Hepatocyte (in vitro differentiated cells): ENCODE measurements at regions not wholly inside any gene's neighbourhood (a gene's known extent, or its start where the extent isn't known, plus 50 kb on each side); places are given as distances from the start of the nearest gene placed in this dataset.

Experiments
- DNase-seq: peaks from one replicate; pipeline ENCODE4 v3.0.0-alpha.2; 2016; ENCODE audit warnings: low spot score
- H2AFZ ChIP-seq: fragments of 200-600 bp; sonication (generic); 2 replicates; pipeline ENCODE4 v1.6.0; 2016; ENCODE audit warnings: antibody characterized with exemption, mild to moderate bottlenecking
- H3K27ac ChIP-seq: fragments of 200-600 bp; sonication (generic); 2 replicates; pipeline ENCODE4 v1.5.1; 2016; ENCODE audit warnings: mild to moderate bottlenecking
- H3K27me3 ChIP-seq: fragments of 200-600 bp; sonication (generic); 2 replicates; pipeline ENCODE4 v1.6.1; 2016
- H3K36me3 ChIP-seq: fragments of 200-600 bp; sonication (generic); replicated peaks from 2 replicates; pipeline ENCODE4 v1.5.1; 2016; ENCODE audit warnings: low read depth; ENCODE audit not compliant: insufficient read depth
- H3K4me1 ChIP-seq: fragments of 200-600 bp; sonication (generic); 2 replicates; pipeline ENCODE4 v1.5.1; 2016; ENCODE audit warnings: mild to moderate bottlenecking, moderate library complexity; ENCODE audit not compliant: insufficient read depth
- H3K4me2 ChIP-seq: fragments of 200-600 bp; sonication (generic); 2 replicates; pipeline ENCODE4 v1.6.0; 2016
- H3K4me3 ChIP-seq: fragments of 200-600 bp; sonication (generic); 2 replicates; pipeline ENCODE4 v1.5.1; 2016; ENCODE audit warnings: mild to moderate bottlenecking
- H3K79me2 ChIP-seq: fragments of 200-600 bp; sonication (generic); 2 replicates; pipeline ENCODE4 v1.6.0; 2017; ENCODE audit warnings: mild to moderate bottlenecking
- H3K9me2 ChIP-seq: fragments of 200-600 bp; sonication (generic); replicated peaks from 2 replicates; pipeline ENCODE4 v1.6.0; 2017; ENCODE audit warnings: mild to moderate bottlenecking; ENCODE audit not compliant: insufficient read depth
- H3K9me3 ChIP-seq: fragments of 200-600 bp; sonication (generic); 2 replicates; pipeline ENCODE4 v1.5.1; 2016; ENCODE audit warnings: low read depth, mild to moderate bottlenecking
- H4K20me1 ChIP-seq: fragments of 200-600 bp; sonication (generic); 2 replicates; pipeline ENCODE4 v1.6.0; 2016; ENCODE audit warnings: mild to moderate bottlenecking; ENCODE audit not compliant: insufficient read depth, poor library complexity, severe bottlenecking
- EZH2 ChIP-seq: fragments of 200-600 bp; sonication (generic); IDR thresholded peaks from 2 replicates; pipeline ENCODE4 v1.6.1; 2016; ENCODE audit warnings: antibody characterized with exemption, mild to moderate bottlenecking, borderline replicate concordance
- EZH2phosphoT487 ChIP-seq: fragments of 200-600 bp; sonication (generic); IDR thresholded peaks from one replicate; pipeline ENCODE4 v1.6.1; 2018; ENCODE audit warnings: antibody characterized with exemption, mild to moderate bottlenecking, low read depth, moderate library complexity; ENCODE audit not compliant: unreplicated experiment, severe bottlenecking
- WGBS: methylation state at CpG from one replicate; pipeline ENCODE4 v1.1.6; 2016; ENCODE audit warnings: low lambda C conversion rate; ENCODE audit errors: missing lambda C conversion rate; 5-methylcytosine and 5-hydroxymethylcytosine counted together
- TF ChIP-seq, protein P1 (sequence below): fragments of 200-600 bp; sonication (generic); IDR thresholded peaks from 2 replicates; pipeline ENCODE4 v1.5.1; 2016; ENCODE audit warnings: antibody characterized with exemption, mild to moderate bottlenecking; ENCODE audit not compliant: poor library complexity

- no peak overlapping the region for H3K4me3 ChIP-seq
- H3K9me2 ChIP-seq, result no peaks in the 10 kb centered on the region
- no peak overlapping the region for H3K27ac ChIP-seq
- H3K4me1 ChIP-seq, result no peaks in the 10 kb centered on the region
- TF ChIP-seq EZH2 (no peak), EZH2phosphoT487 (no peak)
- no peak for DNase-seq
- no peak overlapping the region for H2AFZ ChIP-seq
- no peaks in the 10 kb centered on the region for H3K79me2 ChIP-seq
- no peaks in the 10 kb centered on the region for H3K36me3 ChIP-seq
- H3K9me3 ChIP-seq, result no peaks in the 10 kb centered on the region
- H4K20me1 ChIP-seq, result no peaks in the 10 kb centered on the region
- WGBS, result 100% methylated on average over 1 of the region's 1 CpG
- no peaks in the 10 kb centered on the region for H3K27me3 ChIP-seq
- H3K4me2 ChIP-seq, result no peak overlapping the region
These were observed 240.0 kb downstream of the RND3 start for GRCh38 chr2:150247481-150247880.

DNA sequence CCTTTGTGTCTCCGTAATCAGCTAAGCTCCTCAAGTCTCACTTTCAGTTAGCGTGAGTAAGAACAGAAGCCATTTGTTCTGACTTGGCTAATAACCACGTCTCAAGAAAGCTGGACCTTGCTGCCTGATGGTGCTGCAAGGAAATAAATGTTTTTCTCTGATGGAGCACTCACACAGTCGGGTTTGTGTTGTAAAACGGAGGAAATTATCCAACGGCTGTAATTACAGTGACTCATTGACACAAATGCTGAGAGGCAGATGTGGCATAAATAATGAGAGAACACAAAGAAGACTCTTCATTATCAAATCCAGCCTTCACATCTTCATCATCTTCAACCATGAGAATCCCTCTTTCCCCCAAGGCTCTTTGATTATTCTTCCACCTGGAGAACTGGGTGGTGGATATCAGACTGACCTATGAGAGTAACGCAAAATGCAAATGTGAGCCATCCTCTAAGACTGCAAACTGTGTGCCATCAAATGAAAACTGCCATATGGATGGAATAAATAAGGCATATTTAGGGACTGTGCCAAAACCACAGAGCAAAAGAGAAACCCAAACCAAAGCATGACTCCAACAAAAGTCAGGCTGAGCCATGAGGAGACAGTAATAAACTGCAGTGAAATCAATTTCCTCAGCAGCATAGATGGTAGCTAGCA, 252.6 kb downstream of the RND3 start:
- Histone ChIP-seq H3K4me2 (peak overlapping the region; percentile 5), H3K36me3 (no peaks in the 10 kb centered on the region), H4K20me1 (no peaks in the 10 kb centered on the region), H3K4me3 (no peak overlapping the region), H3K9me2 (no peaks in the 10 kb centered on the region), H3K27ac (no peak overlapping the region), H3K27me3 (no peaks in the 10 kb centered on the region), H3K4me1 (peaks cover under 1% of the 10 kb centered on the region), H3K9me3 (no peaks in the 10 kb centered on the region), H3K79me2 (no peaks in the 10 kb centered on the region), H2AFZ (no peak overlapping the region)
- DNase-seq, result no peak
- no peak for TF ChIP-seq EZH2phosphoT487
- 55% methylated on average over 7 of the region's 7 CpGs for WGBS

DNA sequence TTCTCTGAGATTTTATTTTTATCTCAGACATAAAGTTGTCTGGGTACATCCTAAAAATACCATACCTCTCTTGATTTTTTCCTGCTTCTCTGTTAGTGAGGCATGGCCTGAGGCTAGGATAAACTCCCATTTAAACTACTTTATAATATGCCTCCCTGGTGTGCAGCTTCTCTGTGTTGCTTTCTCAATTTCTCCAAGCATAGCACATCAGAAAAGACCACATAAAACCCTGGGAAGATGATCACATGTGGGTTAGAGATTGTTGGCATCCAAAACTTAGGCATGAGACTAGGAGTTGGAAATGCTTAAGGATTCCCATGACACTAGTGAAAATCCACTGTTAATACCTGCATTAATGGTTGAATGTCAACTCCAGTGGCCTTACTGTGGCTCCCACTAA, 254.6 kb downstream of the RND3 start:
- no peak for TF ChIP-seq EZH2phosphoT487
- no peak for TF ChIP-seq EZH2
- TF ChIP-seq, protein P1, sequence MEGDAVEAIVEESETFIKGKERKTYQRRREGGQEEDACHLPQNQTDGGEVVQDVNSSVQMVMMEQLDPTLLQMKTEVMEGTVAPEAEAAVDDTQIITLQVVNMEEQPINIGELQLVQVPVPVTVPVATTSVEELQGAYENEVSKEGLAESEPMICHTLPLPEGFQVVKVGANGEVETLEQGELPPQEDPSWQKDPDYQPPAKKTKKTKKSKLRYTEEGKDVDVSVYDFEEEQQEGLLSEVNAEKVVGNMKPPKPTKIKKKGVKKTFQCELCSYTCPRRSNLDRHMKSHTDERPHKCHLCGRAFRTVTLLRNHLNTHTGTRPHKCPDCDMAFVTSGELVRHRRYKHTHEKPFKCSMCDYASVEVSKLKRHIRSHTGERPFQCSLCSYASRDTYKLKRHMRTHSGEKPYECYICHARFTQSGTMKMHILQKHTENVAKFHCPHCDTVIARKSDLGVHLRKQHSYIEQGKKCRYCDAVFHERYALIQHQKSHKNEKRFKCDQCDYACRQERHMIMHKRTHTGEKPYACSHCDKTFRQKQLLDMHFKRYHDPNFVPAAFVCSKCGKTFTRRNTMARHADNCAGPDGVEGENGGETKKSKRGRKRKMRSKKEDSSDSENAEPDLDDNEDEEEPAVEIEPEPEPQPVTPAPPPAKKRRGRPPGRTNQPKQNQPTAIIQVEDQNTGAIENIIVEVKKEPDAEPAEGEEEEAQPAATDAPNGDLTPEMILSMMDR, result no peak
- Histone ChIP-seq H2AFZ (no peak overlapping the region), H3K36me3 (no peaks in the 10 kb centered on the region), H3K27me3 (no peaks in the 10 kb centered on the region), H4K20me1 (no peaks in the 10 kb centered on the region), H3K27ac (no peak overlapping the region), H3K4me3 (no peak overlapping the region), H3K79me2 (no peaks in the 10 kb centered on the region), H3K9me2 (no peaks in the 10 kb centered on the region), H3K4me1 (peaks cover 14% of the 10 kb centered on the region), H3K9me3 (no peaks in the 10 kb centered on the region), H3K4me2 (no peak overlapping the region)
- DNase-seq, result no peak

- Histone ChIP-seq H3K4me2 (no peak overlapping the region), H3K79me2 (no peaks in the 10 kb centered on the region), H3K9me2 (no peaks in the 10 kb centered on the region), H2AFZ (no peak overlapping the region), H3K27me3 (no peaks in the 10 kb centered on the region), H3K9me3 (no peaks in the 10 kb centered on the region), H3K27ac (no peak overlapping the region), H3K4me1 (peaks cover 14% of the 10 kb centered on the region), H3K36me3 (no peaks in the 10 kb centered on the region), H3K4me3 (no peak overlapping the region), H4K20me1 (no peaks in the 10 kb centered on the region)
- TF ChIP-seq, protein P1, result no peak
- TF ChIP-seq EZH2 (no peak), EZH2phosphoT487 (no peak)
- DNase-seq, result no peak
- 71% methylated on average over 1 of the region's 1 CpG for WGBS
These were observed 255.1 kb downstream of the RND3 start for GRCh38 chr2:150232321-150232720.
